ENCODE measurements at regions not wholly inside any gene's neighbourhood (a gene's known extent, or its start where the extent isn't known, plus 50 kb on each side); places are given as distances from the start of the nearest gene placed in this dataset.

DNA sequence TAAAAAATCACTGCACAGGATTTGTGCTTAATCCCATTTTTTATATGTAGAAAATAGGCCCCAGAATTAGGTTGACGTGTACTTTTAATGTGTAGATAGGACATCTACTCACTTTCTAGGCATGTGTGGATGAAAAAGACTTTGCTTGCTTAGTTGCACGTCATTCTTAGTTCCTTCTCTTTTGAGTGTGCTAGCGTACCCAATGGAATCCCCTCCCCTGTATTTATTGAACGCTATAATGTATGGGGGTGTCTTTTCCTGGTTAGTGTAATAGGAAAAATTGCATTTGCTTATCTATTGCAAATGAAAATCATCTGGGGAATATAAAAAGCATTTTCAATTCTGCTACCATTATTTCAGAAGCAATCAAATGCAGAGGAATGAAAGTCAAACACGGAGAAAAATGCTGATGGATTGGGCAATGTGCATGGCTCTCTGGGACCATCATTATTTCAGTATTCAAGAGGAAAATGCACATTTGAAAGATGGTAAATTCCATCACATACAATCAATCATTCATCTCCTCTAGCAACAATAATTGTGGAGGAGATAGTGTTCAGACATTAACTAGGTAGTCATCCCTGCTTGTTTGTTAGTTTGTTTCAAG lies 277.0 kb upstream of the B3GALT2 start:
- H3K36me3 ChIP-seq: no peaks in the 10 kb centered on the region
- H3K4me3 ChIP-seq: no peak overlapping the region
- DNase-seq: no peak
- no peak for ATAC-seq
- in situ Hi-C loops (cut with MboI; ENCODE audit: low sequenced_read_pairs in 4 of 4): no loop called here
- H3K27me3 ChIP-seq: no peaks in the 10 kb centered on the region
- intact Hi-C loops (cut with DNase I; ENCODE audit: low total_unique reads): no loop called here
- no peak overlapping the region for H3K27ac ChIP-seq
- no peaks in the 10 kb centered on the region for H3K9me3 ChIP-seq
- H3K4me1 ChIP-seq: no peaks in the 10 kb centered on the region
- no peak for TF ChIP-seq POLR2A (IDR thresholded peaks at IDR 0.05)
- TF ChIP-seq, protein P1, sequence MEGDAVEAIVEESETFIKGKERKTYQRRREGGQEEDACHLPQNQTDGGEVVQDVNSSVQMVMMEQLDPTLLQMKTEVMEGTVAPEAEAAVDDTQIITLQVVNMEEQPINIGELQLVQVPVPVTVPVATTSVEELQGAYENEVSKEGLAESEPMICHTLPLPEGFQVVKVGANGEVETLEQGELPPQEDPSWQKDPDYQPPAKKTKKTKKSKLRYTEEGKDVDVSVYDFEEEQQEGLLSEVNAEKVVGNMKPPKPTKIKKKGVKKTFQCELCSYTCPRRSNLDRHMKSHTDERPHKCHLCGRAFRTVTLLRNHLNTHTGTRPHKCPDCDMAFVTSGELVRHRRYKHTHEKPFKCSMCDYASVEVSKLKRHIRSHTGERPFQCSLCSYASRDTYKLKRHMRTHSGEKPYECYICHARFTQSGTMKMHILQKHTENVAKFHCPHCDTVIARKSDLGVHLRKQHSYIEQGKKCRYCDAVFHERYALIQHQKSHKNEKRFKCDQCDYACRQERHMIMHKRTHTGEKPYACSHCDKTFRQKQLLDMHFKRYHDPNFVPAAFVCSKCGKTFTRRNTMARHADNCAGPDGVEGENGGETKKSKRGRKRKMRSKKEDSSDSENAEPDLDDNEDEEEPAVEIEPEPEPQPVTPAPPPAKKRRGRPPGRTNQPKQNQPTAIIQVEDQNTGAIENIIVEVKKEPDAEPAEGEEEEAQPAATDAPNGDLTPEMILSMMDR (IDR thresholded peaks at IDR 0.05 in 4 of 5, conservative IDR thresholded peaks at IDR 0.05 in 1 of 5): no peak

DNA sequence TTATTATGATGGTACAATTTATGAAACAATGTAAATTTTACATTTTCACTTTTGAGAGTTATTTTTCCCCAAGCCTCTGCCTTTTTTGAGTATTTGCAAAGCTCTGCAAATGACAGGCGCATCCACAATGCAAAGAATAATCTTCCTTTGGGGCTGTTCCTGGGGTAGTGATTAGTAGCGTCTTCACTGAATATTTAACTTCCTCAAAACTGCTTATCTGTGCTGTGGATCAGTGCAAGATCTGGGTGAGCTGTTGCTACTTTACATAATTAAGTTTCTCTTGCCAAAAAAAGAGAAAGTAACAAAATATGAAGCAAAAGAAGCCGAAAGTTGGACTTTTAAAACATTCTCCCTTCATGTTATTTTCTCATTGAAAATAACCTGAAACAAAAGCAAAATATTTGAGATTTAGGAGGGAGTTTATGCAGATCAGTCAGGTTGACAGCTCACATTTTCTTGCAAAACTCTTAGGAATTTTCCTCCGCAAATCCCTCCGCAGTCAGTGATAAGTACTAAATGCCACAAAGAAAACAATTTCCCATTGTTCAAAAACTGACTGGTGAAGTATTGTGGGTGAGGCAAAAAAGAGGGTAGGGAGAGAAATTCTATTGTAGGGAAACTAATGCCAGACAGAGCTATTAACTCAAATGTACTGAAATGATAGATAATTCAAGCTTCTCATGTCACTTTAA lies 276.4 kb upstream of the B3GALT2 start:
- in situ Hi-C loops (cut with MboI; ENCODE audit: low sequenced_read_pairs in 4 of 4): no loop called here
- intact Hi-C loops (cut with DNase I; ENCODE audit: low total_unique reads): no loop called here
- DNase-seq (no peak), ATAC-seq (no peak)
- Histone ChIP-seq H3K4me3 (no peak overlapping the region), H3K9me3 (no peaks in the 10 kb centered on the region), H3K27me3 (no peaks in the 10 kb centered on the region), H3K27ac (no peak overlapping the region), H3K36me3 (no peaks in the 10 kb centered on the region), H3K4me1 (no peaks in the 10 kb centered on the region)
- TF ChIP-seq, protein P1 (IDR thresholded peaks at IDR 0.05 in 4 of 5, conservative IDR thresholded peaks at IDR 0.05 in 1 of 5): no peak
- no peak for TF ChIP-seq POLR2A (IDR thresholded peaks at IDR 0.05)

GRCh38 chr1:193458628-193459027 lies 272.2 kb upstream of the B3GALT2 start:
- intact Hi-C loops (cut with DNase I; ENCODE audit: low total_unique reads) (no loop called here), in situ Hi-C loops (cut with MboI; ENCODE audit: low sequenced_read_pairs in 4 of 4) (no loop called here)
- Histone ChIP-seq H3K9me3 (no peaks in the 10 kb centered on the region), H3K4me3 (no peak overlapping the region), H3K27ac (no peak overlapping the region), H3K4me1 (no peaks in the 10 kb centered on the region), H3K27me3 (no peaks in the 10 kb centered on the region), H3K36me3 (no peaks in the 10 kb centered on the region)
- TF ChIP-seq, protein P1 (IDR thresholded peaks at IDR 0.05 in 4 of 5, conservative IDR thresholded peaks at IDR 0.05 in 1 of 5): no peak
- no peak for TF ChIP-seq POLR2A (IDR thresholded peaks at IDR 0.05)
- DNase-seq: no peak
- no peak for ATAC-seq

GRCh38 chr1:193457676-193458075 lies 271.3 kb upstream of the B3GALT2 start:
- Histone ChIP-seq H3K9me3 (no peaks in the 10 kb centered on the region), H3K36me3 (no peaks in the 10 kb centered on the region), H3K27me3 (no peaks in the 10 kb centered on the region), H3K4me3 (no peak overlapping the region), H3K4me1 (no peaks in the 10 kb centered on the region), H3K27ac (no peak overlapping the region)
- in situ Hi-C loops (cut with MboI; ENCODE audit: low sequenced_read_pairs in 4 of 4) (no loop called here), intact Hi-C loops (cut with DNase I; ENCODE audit: low total_unique reads) (no loop called here)
- ATAC-seq (no peak), DNase-seq (no peak)
- TF ChIP-seq, protein P1 (IDR thresholded peaks at IDR 0.05 in 4 of 5, conservative IDR thresholded peaks at IDR 0.05 in 1 of 5): no peak
- no peak for TF ChIP-seq POLR2A (IDR thresholded peaks at IDR 0.05)
